GM20000 (cell line): ENCODE measurements at regions not wholly inside any gene's neighbourhood (a gene's known extent, or its start where the extent isn't known, plus 50 kb on each side); places are given as distances from the start of the nearest gene placed in this dataset.

ENCODE experiments used
- DNase-seq: peaks from one replicate; pipeline ENCODE4 v3.0.0; 2012; ENCODE audit warnings: low spot score
- CTCF ChIP-seq: IDR thresholded peaks from 2 replicates; pipeline ENCODE4 v1.5.1; 2012; ENCODE audit warnings: mild to moderate bottlenecking, control low read depth; ENCODE audit errors: extremely low read depth, missing control alignments

GRCh38 chr1:109814223-109814622 is 50.5 kb upstream of the EPS8L3 start:
- DNase-seq, result no peak
- no peak for TF ChIP-seq CTCF
